B cell (primary cell): ENCODE measurements at regions not wholly inside any gene's neighbourhood (a gene's known extent, or its start where the extent isn't known, plus 50 kb on each side); places are given as distances from the start of the nearest gene placed in this dataset.

Source experiments
- ATAC-seq: fragments of 200-7000 bp; cut with Tn5 transposase; one replicate; pipeline ENCODE4 v1.10.0; 2021; ENCODE audit warnings: low read depth, mild to moderate bottlenecking, moderate number of reproducible peaks, moderate library complexity
- CTCF ChIA-PET: fragments of 350-600 bp; sonication (Branson Sonifier 250); formaldehyde crosslinking; loops from one replicate; lab custom pipeline; 2021; ENCODE audit warnings: antibody characterized with exemption, inconsistent platforms; lab: Charles Lee
- POLR2A ChIA-PET: fragments of 350-600 bp; sonication (Branson Sonifier 250); formaldehyde crosslinking; loops from one replicate; lab custom pipeline; 2021; ENCODE audit warnings: antibody characterized with exemption; lab: Charles Lee
- DNase-seq: peaks from one replicate; pipeline ENCODE4 v3.0.0; 2013
- H2AFZ ChIP-seq: 2 replicates; pipeline ENCODE4 v1.6.1; 2012; ENCODE audit warnings: mild to moderate bottlenecking, low read depth, low read length; ENCODE audit not compliant: insufficient read depth, poor library complexity, severe bottlenecking
- H3K27ac ChIP-seq, 2 donors: 1 replicate in 1 of 2; 2 replicates in 1 of 2; pipeline ENCODE4 v1.5.1; 2012 to 2013; ENCODE audit warnings: low read length in 2 of 2, mild to moderate bottlenecking in 2 of 2, moderate library complexity in 1 of 2
- H3K27me3 ChIP-seq, 4 experiments: fragments of 200-600 bp in 1 of 4; sonication (generic) in 1 of 4; replicated peaks in 1 of 4; 1 replicate in 2 of 4; 2 replicates in 2 of 4; pipeline versions ENCODE4 v1.6.1 to v1.7.0; 2013 to 2016; ENCODE audit warnings: low read length in 3 of 4, mild to moderate bottlenecking in 2 of 4, mixed read lengths in 1 of 4, moderate library complexity in 1 of 4; ENCODE audit not compliant: insufficient read depth in 4 of 4, control insufficient read depth in 3 of 4; ENCODE audit errors: control extremely low read depth in 1 of 4
- H3K36me3 ChIP-seq, 2 experiments: replicated peaks in 1 of 2; 1 replicate in 1 of 2; 2 replicates in 1 of 2; pipeline versions ENCODE4 v1.6.1 to v1.7.1; 2013; ENCODE audit warnings: low read length in 1 of 2; ENCODE audit not compliant: insufficient read depth in 2 of 2, control insufficient read depth in 1 of 2; ENCODE audit errors: control extremely low read depth in 1 of 2, extremely low read depth in 1 of 2
- H3K4me1 ChIP-seq, 2 donors: fragments of 200-600 bp in 1 of 2; sonication (generic) in 1 of 2; 1 replicate in 1 of 2; 2 replicates in 1 of 2; pipeline versions ENCODE4 v1.5.1 to v1.6.1; 2013 to 2017; ENCODE audit warnings: low read length in 2 of 2; ENCODE audit not compliant: control insufficient read depth in 2 of 2, insufficient read depth in 2 of 2
- H3K4me2 ChIP-seq: replicated peaks from 2 replicates; pipeline ENCODE3; 2012; ENCODE audit warnings: mild to moderate bottlenecking, low read depth, low read length; ENCODE audit not compliant: poor library complexity, severe bottlenecking
- H3K4me3 ChIP-seq, 5 experiments: fragments of 200-600 bp in 1 of 5; sonication (generic) in 1 of 5; 1 replicate in 3 of 5; 2 replicates in 2 of 5; pipeline versions ENCODE4 v1.5.1 to v1.7.0; 2011 to 2016; ENCODE audit warnings: low read length in 4 of 5, mild to moderate bottlenecking in 4 of 5, low read depth in 2 of 5, control low read depth in 1 of 5, moderate library complexity in 1 of 5; ENCODE audit not compliant: insufficient read depth in 1 of 5; ENCODE audit errors: control extremely low read depth in 1 of 5, extremely low read depth in 1 of 5
- H3K79me2 ChIP-seq: fragments of 200-600 bp; sonication (generic); one replicate; pipeline ENCODE4 v1.6.0; 2016; ENCODE audit warnings: low read length; ENCODE audit not compliant: control insufficient read depth, insufficient read depth
- H3K9ac ChIP-seq: fragments of 200-600 bp; sonication (generic); 2 replicates; pipeline ENCODE4 v1.6.1; 2017; ENCODE audit warnings: mild to moderate bottlenecking, low read length, moderate library complexity
- H3K9me3 ChIP-seq, 3 donors: one replicate each; pipeline versions ENCODE4 v1.6.1 to v1.7.1; 2013; ENCODE audit warnings: low read length in 2 of 3; ENCODE audit not compliant: control insufficient read depth in 2 of 3, insufficient read depth in 1 of 3; ENCODE audit errors: control extremely low read depth in 1 of 3
- H4K20me1 ChIP-seq: 2 replicates; pipeline ENCODE4 v1.6.0; 2012; ENCODE audit warnings: mild to moderate bottlenecking, low read length; ENCODE audit not compliant: insufficient read depth, control insufficient read depth, poor library complexity, severe bottlenecking
- H3K27ac Mint-ChIP-seq: one replicate; pipeline ENCODE4 v1.8.0; 2021; ENCODE audit warnings: mixed read lengths
- H3K27me3 Mint-ChIP-seq: one replicate; pipeline ENCODE4 v1.8.0; 2021; ENCODE audit warnings: mixed read lengths
- H3K4me1 Mint-ChIP-seq: one replicate; pipeline ENCODE4 v1.8.0; 2021; ENCODE audit warnings: mixed read lengths
- H3K4me3 Mint-ChIP-seq: one replicate; pipeline ENCODE4 v1.8.0; 2021; ENCODE audit warnings: mixed read lengths
- H3K9me3 Mint-ChIP-seq: one replicate; pipeline ENCODE4 v1.8.0; 2022; ENCODE audit warnings: mixed read lengths; ENCODE audit not compliant: insufficient read depth
- CTCF ChIP-seq: fragments of 200-600 bp; IDR thresholded peaks from one replicate; pipeline ENCODE4 v1.8.0; 2022; ENCODE audit warnings: antibody characterized with exemption, mild to moderate bottlenecking
- EZH2 ChIP-seq: IDR thresholded peaks from 2 replicates; pipeline ENCODE4 v1.6.1; 2012; ENCODE audit warnings: borderline replicate concordance, low read depth, mild to moderate bottlenecking, moderate library complexity, low read length; ENCODE audit not compliant: insufficient read depth, poor library complexity, severe bottlenecking
- WGBS: methylation state at CpG from one replicate; pipeline ENCODE4 v1.1.5; 2013; ENCODE audit warnings: missing lambda C conversion rate; ENCODE audit not compliant: insufficient coverage; 5-methylcytosine and 5-hydroxymethylcytosine counted together
- intact Hi-C: fragments of 100-400 bp; cut with micrococcal nuclease; formaldehyde crosslinking; loops from one replicate; pipeline ENCODE4 v1.10.0; 2022

- WGBS = 40% methylated on average over 1 of the region's 2 CpGs
- DNase-seq (no peak), ATAC-seq (no peak)
- TF ChIP-seq CTCF (no peak), EZH2 (no peak)
- Mint-ChIP-seq H3K4me1 (no peaks in the 10 kb centered on the region), H3K4me3 (no peak overlapping the region), H3K9me3 (peaks cover 3% of the 10 kb centered on the region), H3K27ac (no peak overlapping the region), H3K27me3 (no peaks in the 10 kb centered on the region)
- no peak overlapping the region for H3K4me3 ChIP-seq
- H3K27ac ChIP-seq = no peak overlapping the region
- H3K27me3 ChIP-seq = no peaks in the 10 kb centered on the region
- no peaks in the 10 kb centered on the region for H3K4me1 ChIP-seq
- CTCF ChIA-PET = no interaction called here
- no peak overlapping the region for H3K9ac ChIP-seq
- no peak overlapping the region for H3K4me2 ChIP-seq
- intact Hi-C loops = no loop called here
- POLR2A ChIA-PET = no interaction called here
- no peaks in the 10 kb centered on the region for H3K36me3 ChIP-seq
- H3K9me3 ChIP-seq = no peaks in the 10 kb centered on the region
- no peaks in the 10 kb centered on the region for H4K20me1 ChIP-seq
- no peaks in the 10 kb centered on the region for H3K79me2 ChIP-seq
- H2AFZ ChIP-seq = no peak overlapping the region
These were observed 473.0 kb upstream of the STXBP6 start for GRCh38 chr14:25522926-25523325.

GRCh38 chr14:25522116-25522515, 472.2 kb upstream of the STXBP6 start:
- no peaks in the 10 kb centered on the region for H3K4me1 Mint-ChIP-seq

More at GRCh38 chr14:25522116-25522515, 472.2 kb upstream of the STXBP6 start:
- ATAC-seq (no peak), DNase-seq (no peak)
- no peak overlapping the region for H3K4me3 ChIP-seq
- H3K9ac ChIP-seq = no peak overlapping the region
- H3K36me3 ChIP-seq = no peaks in the 10 kb centered on the region
- no peaks in the 10 kb centered on the region for H4K20me1 ChIP-seq
- H3K4me2 ChIP-seq = no peak overlapping the region
- intact Hi-C loops = no loop called here
- Mint-ChIP-seq H3K9me3 (peaks cover 3% of the 10 kb centered on the region), H3K27me3 (no peaks in the 10 kb centered on the region), H3K4me3 (no peak overlapping the region), H3K27ac (no peak overlapping the region)
- POLR2A ChIA-PET = no interaction called here
- no peak overlapping the region for H3K27ac ChIP-seq
- no peaks in the 10 kb centered on the region for H3K9me3 ChIP-seq
- H3K27me3 ChIP-seq = no peaks in the 10 kb centered on the region
- no peak overlapping the region for H2AFZ ChIP-seq
- no peaks in the 10 kb centered on the region for H3K79me2 ChIP-seq
- H3K4me1 ChIP-seq = no peaks in the 10 kb centered on the region
- CTCF ChIA-PET = no interaction called here
- TF ChIP-seq CTCF = no peak
- TF ChIP-seq EZH2 = no peak
- 98% methylated on average over 5 of the region's 6 CpGs for WGBS
